Skeletal muscle satellite cell (primary cell): ENCODE measurements at regions not wholly inside any gene's neighbourhood (a gene's known extent, or its start where the extent isn't known, plus 50 kb on each side); places are given as distances from the start of the nearest gene placed in this dataset.

ENCODE experiments used
- H3K27me3 ChIP-seq: 2 replicates; pipeline ENCODE4 v1.7.0; 2013; ENCODE audit warnings: low read length; ENCODE audit not compliant: control insufficient read depth, insufficient read depth
- H3K36me3 ChIP-seq: 2 replicates; pipeline ENCODE4 v1.7.0; 2013; ENCODE audit warnings: mild to moderate bottlenecking, control low read depth, low read length; ENCODE audit not compliant: insufficient read depth
- H3K4me1 ChIP-seq: 2 replicates; pipeline ENCODE4 v1.7.0; 2013; ENCODE audit warnings: low read length; ENCODE audit not compliant: control insufficient read depth, insufficient read depth
- H3K4me2 ChIP-seq: 2 replicates; pipeline ENCODE4 v1.7.0; 2013; ENCODE audit warnings: mild to moderate bottlenecking, low read length
- H3K4me3 ChIP-seq: 2 replicates; pipeline ENCODE4 v1.7.0; 2013; ENCODE audit warnings: low read length
- H3K9ac ChIP-seq: 2 replicates; pipeline ENCODE4 v1.7.0; 2013; ENCODE audit warnings: mild to moderate bottlenecking, low read depth, low read length, moderate library complexity
- H3K9me3 ChIP-seq: replicated peaks from 2 replicates; pipeline ENCODE4 v1.7.0; 2013; ENCODE audit warnings: mild to moderate bottlenecking, control low read depth, low read length

DNA sequence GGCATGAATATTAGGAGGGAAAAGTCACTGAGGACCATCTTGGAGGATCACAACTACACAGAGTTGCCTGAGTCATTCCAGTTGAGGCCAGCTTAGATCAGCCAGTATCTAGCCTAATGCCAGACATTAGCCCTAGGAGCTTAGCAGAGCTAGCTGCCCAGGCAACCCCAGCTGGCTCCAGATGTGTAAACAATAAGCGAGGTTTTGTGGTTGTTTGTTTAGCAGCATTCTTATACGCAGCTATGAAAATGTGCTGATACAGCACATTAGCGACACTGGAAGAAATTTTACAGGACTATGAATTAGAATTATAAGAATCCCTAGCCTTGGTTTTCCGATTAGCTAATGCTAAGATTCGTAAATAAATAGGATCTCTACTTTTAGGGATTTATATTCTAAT, 59.3 kb downstream of the BTBD3 start:
- no peak overlapping the region for H3K4me2 ChIP-seq
- H3K9ac ChIP-seq, result no peak overlapping the region
- H3K4me3 ChIP-seq, result no peak overlapping the region
- no peaks in the 10 kb centered on the region for H3K9me3 ChIP-seq
- H3K4me1 ChIP-seq, result no peaks in the 10 kb centered on the region
- H3K27me3 ChIP-seq, result peaks cover 5% of the 10 kb centered on the region
- H3K36me3 ChIP-seq, result no peaks in the 10 kb centered on the region

DNA sequence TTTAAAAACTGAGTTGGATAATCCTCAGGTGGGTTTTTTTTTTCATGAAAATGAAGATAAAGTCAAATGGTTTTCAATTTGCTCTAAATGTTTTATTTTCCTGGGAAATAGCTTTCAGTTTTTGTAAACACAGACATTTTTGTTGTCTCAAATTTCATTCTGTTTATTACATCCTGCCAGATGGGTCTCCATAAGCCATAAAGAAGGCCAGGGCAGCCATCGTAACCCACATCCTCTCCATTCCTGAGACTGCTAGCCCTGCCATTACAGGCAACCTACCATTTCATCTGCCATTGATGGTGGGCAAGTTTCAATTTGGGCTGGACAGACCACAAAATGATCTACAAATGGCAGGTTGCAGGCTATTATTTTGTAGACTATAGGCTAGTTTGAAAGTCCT, 60.8 kb downstream of the BTBD3 start:
- H3K4me1 ChIP-seq, result no peaks in the 10 kb centered on the region
- H3K4me3 ChIP-seq, result no peak overlapping the region
- H3K4me2 ChIP-seq, result no peak overlapping the region
- no peaks in the 10 kb centered on the region for H3K9me3 ChIP-seq
- no peaks in the 10 kb centered on the region for H3K27me3 ChIP-seq
- no peak overlapping the region for H3K9ac ChIP-seq
- no peaks in the 10 kb centered on the region for H3K36me3 ChIP-seq

DNA sequence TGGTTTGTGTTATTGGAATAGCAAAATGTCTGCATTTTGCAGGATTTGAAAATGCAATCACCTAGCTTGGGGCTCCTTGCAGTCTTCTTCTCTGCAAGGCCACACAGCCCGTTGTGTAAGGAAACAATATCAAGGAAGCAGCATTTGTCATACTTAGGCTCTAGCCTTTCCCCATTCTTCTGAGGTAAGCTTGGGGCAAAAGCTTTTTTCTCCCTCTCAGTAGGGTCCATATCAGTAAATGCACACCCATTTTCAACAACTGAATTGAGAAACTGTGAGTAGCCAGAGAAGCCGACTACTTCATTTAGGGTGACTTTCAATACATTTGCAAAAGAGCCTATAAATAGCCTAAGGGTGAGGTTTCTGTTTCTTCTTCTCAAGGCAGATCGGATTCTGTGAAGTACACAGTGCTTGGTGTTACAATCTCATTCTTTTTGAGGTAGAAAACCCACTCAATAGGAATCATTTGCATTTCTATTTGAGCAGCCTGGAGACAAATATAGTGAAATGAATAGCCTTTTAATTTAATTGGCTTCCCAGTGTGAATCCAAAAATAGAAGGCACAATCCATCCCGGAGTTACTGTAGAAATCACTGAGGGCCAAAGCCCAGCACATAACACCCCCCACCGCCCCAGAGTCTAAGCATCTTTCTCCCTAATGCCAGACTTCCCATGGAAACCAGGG, 61.8 kb downstream of the BTBD3 start:
- H3K4me1 ChIP-seq, result no peaks in the 10 kb centered on the region
- H3K36me3 ChIP-seq, result no peaks in the 10 kb centered on the region
- H3K27me3 ChIP-seq, result no peaks in the 10 kb centered on the region
- no peak overlapping the region for H3K4me2 ChIP-seq
- H3K9me3 ChIP-seq, result no peaks in the 10 kb centered on the region
- H3K9ac ChIP-seq, result no peak overlapping the region
- H3K4me3 ChIP-seq, result no peak overlapping the region

DNA sequence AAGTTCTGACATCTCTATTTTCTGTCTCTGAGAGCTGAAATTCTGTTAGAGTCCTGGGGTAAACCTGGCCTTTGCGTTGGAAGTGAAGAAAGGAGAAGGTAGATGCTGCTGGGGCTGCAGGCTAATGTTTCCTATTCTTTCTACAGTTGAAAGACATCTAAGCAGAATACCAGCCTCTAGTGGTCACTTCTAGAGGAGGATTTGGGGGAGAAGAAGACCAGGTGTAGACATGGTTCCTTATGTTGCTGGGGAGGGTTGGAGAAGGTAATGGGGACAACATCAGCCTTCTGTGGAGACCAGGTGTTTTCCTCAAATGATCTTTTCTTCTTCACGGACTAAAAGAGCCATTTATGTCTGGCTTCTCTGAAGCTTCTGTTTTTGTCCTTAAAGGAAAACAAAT, 62.6 kb downstream of the BTBD3 start:
- no peaks in the 10 kb centered on the region for H3K9me3 ChIP-seq
- H3K4me3 ChIP-seq, result no peak overlapping the region
- no peaks in the 10 kb centered on the region for H3K36me3 ChIP-seq
- no peaks in the 10 kb centered on the region for H3K27me3 ChIP-seq
- no peak overlapping the region for H3K9ac ChIP-seq
- no peaks in the 10 kb centered on the region for H3K4me1 ChIP-seq
- no peak overlapping the region for H3K4me2 ChIP-seq

DNA sequence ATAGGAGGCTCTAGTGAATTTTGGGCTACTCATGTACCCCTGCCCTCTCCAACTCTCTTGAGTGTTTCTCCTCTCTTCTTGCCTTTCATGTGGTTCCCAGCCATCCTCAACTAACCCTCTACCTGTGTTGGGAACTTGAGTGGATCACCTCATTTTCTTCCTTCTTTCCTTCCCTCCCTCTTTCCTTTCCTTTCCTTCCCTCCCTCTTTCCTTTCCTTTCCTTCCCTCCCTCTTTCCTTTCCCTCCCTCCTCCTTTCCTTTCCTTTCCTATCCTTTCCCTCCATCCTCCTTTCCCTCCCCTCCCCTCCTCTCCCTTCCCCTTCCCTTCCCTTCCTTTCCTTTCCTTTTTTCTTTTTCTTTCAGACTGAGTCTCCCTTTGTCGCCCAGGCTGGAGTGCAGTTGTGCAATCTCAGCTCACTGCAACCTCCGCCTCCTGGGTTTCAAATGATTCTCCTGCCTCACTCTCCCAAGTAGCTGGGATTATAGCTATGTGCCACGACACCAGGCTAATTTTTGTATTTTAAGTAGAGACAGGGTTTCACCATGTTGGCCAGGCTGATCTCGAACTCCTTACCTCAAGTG, 63.8 kb downstream of the BTBD3 start:
- H3K9ac ChIP-seq, result no peak overlapping the region
- no peaks in the 10 kb centered on the region for H3K27me3 ChIP-seq
- H3K9me3 ChIP-seq, result no peaks in the 10 kb centered on the region
- no peak overlapping the region for H3K4me2 ChIP-seq
- H3K4me1 ChIP-seq, result no peaks in the 10 kb centered on the region
- no peaks in the 10 kb centered on the region for H3K36me3 ChIP-seq
- H3K4me3 ChIP-seq, result no peak overlapping the region

GRCh38 chr20:11982289-11982954, 64.7 kb downstream of the BTBD3 start:
- Histone ChIP-seq H3K36me3 (no peaks in the 10 kb centered on the region), H3K4me3 (no peak overlapping the region), H3K4me1 (no peaks in the 10 kb centered on the region), H3K27me3 (no peaks in the 10 kb centered on the region), H3K4me2 (no peak overlapping the region), H3K9me3 (no peaks in the 10 kb centered on the region), H3K9ac (no peak overlapping the region)

DNA sequence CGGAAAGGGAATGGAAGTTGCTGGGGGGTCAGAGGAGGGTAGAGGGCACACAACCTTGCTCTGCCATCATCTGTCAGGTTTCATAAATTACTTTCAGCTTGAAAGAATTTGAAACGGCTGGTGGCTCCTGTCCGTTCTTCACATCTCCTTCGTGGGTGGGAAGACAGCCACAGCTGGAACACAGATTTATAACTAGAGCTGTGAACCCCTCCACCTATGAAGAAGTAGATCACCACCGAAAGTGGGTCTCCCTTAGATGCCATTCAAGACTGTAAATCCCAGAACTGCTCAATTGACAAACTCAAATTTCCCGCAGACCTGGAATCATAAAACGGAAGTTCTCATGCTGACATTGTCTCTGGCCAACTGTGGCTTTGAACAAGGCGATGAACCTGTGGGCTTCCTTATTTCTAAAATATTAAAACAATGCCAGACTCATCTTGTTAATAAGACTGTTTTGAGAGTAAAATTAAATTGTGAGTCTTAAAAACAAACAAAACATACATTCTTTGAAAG, 65.3 kb downstream of the BTBD3 start:
- Histone ChIP-seq H3K4me3 (no peak overlapping the region), H3K27me3 (no peaks in the 10 kb centered on the region), H3K9ac (no peak overlapping the region), H3K9me3 (no peaks in the 10 kb centered on the region), H3K36me3 (no peaks in the 10 kb centered on the region), H3K4me2 (no peak overlapping the region), H3K4me1 (no peaks in the 10 kb centered on the region)

DNA sequence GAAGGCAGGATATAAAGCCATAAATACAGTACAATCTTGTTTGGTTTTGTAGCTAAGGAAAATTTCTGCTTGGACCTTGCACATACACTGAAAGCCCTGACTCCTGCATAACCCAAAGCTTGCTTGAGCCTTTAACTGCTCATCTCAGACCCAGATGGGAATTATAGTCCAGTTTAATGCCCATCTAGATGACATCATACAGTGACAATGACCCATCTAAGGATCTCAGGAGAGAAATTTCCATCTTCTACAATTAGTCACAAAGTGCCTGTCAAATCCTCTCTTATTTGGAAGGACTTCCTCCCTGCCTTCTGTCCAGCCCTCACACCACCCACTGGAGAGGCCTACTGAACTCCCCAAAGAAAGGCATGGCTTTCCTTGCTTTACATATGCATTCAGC, 69.3 kb downstream of the BTBD3 start:
- H3K4me3 ChIP-seq, result no peak overlapping the region

GRCh38 chr20:11987526-11987925, 69.8 kb downstream of the BTBD3 start:
- H3K9me3 ChIP-seq, result no peaks in the 10 kb centered on the region
- H3K36me3 ChIP-seq, result no peaks in the 10 kb centered on the region
- no peak overlapping the region for H3K4me2 ChIP-seq
- no peak overlapping the region for H3K4me3 ChIP-seq
- no peaks in the 10 kb centered on the region for H3K27me3 ChIP-seq
- no peaks in the 10 kb centered on the region for H3K4me1 ChIP-seq
- H3K9ac ChIP-seq, result no peak overlapping the region

More for the DNA sequence above, 69.3 kb downstream of the BTBD3 start:
- no peak overlapping the region for H3K9ac ChIP-seq
- H3K36me3 ChIP-seq, result no peaks in the 10 kb centered on the region
- no peaks in the 10 kb centered on the region for H3K9me3 ChIP-seq
- H3K27me3 ChIP-seq, result no peaks in the 10 kb centered on the region
- no peaks in the 10 kb centered on the region for H3K4me1 ChIP-seq
- no peak overlapping the region for H3K4me2 ChIP-seq

- Histone ChIP-seq H3K4me1 (no peaks in the 10 kb centered on the region), H3K4me3 (no peak overlapping the region), H3K4me2 (no peak overlapping the region), H3K9ac (no peak overlapping the region), H3K27me3 (no peaks in the 10 kb centered on the region), H3K36me3 (no peaks in the 10 kb centered on the region), H3K9me3 (no peaks in the 10 kb centered on the region)
Measured at GRCh38 chr20:11989018-11989771, 71.5 kb downstream of the BTBD3 start.

- Histone ChIP-seq H3K9ac (no peak overlapping the region), H3K27me3 (no peaks in the 10 kb centered on the region), H3K4me2 (no peak overlapping the region), H3K4me1 (no peaks in the 10 kb centered on the region), H3K36me3 (no peaks in the 10 kb centered on the region), H3K4me3 (no peak overlapping the region), H3K9me3 (no peaks in the 10 kb centered on the region)
Measured at GRCh38 chr20:11992426-11992825, 74.7 kb downstream of the BTBD3 start.
